ENCODE measurements at regions not wholly inside any gene's neighbourhood (a gene's known extent, or its start where the extent isn't known, plus 50 kb on each side); places are given as distances from the start of the nearest gene placed in this dataset.

DNA sequence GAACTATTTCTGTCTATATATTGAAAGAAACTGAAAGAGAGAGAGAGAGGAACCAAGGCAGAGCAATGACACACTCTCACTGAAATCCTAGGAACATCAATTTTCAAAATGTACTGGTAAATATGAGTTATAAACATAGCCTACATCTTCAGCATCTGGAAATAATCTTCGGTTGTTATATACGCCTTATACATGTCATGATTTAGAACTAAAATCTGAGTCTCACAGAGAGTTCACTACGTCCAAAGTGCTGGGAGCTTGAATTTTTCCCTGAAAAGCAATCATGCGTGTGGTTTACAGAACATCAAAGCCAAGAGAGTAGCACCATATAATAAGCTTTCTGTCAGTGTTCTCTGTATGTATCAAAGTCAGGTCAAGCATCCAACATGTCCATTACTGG, 420.0 kb upstream of the CBLB start:
- DNase-seq (ENCODE audit: low spot score), result no peak
- H3K27ac ChIP-seq, result no peak overlapping the region
- no peak for TF ChIP-seq CTCF (IDR thresholded peaks at IDR 0.05)
- H3K4me3 ChIP-seq, result no peak overlapping the region

GRCh38 chr3:106290304-106290997, 421.6 kb upstream of the CBLB start:
- H3K4me3 ChIP-seq, result no peak overlapping the region
- DNase-seq (ENCODE audit: low spot score), result no peak
- H3K27ac ChIP-seq, result no peak overlapping the region
- no peak for TF ChIP-seq CTCF (IDR thresholded peaks at IDR 0.05)

DNA sequence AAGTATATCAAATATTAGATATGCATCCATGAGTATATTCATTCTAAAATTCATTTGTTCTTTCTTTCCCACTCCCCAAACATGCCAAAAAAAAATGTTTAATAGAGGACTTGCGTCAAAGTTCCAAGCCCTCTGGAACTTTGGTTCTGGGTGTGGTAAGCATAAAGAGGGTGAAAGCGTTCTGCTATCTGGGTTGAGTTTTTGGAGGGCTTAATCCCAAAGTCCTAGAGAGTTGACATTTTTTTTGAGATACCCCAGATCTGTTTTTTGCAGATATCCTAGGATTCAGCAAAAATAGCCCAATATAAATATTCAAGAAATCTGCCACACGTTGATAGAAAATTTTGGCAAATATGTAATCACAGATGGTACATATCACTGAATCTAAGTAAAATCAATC, 424.3 kb upstream of the CBLB start:
- H3K27ac ChIP-seq, result no peak overlapping the region
- no peak for DNase-seq (ENCODE audit: low spot score)
- TF ChIP-seq CTCF (IDR thresholded peaks at IDR 0.05), result no peak
- no peak overlapping the region for H3K4me3 ChIP-seq

DNA sequence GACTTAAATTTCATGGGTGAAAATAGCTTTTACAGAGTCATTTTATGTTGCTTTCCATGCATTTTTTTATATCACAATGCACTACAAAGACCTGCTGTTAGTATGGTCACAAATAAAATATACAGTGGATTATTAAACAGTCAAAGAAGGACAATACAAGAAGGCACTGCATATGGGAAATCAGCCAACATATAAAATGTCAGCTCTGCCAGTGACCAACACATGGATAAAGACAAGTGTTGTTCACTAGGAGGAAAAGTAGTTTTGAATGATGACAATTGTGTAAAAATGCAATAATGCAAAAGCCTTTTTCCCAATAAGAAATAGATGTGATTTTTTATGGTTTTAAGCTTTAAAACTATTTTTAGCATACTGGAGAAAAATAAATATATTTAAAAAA, 425.3 kb upstream of the CBLB start:
- TF ChIP-seq CTCF (IDR thresholded peaks at IDR 0.05), result no peak

GRCh38 chr3:106296062-106296461, 427.2 kb upstream of the CBLB start:
- no peak overlapping the region for H3K27ac ChIP-seq
- no peak overlapping the region for H3K4me3 ChIP-seq
- DNase-seq (ENCODE audit: low spot score), result no peak
- TF ChIP-seq CTCF (IDR thresholded peaks at IDR 0.05), result no peak

More for the DNA sequence above, 425.3 kb upstream of the CBLB start:
- H3K27ac ChIP-seq, result no peak overlapping the region
- no peak overlapping the region for H3K4me3 ChIP-seq
- no peak for DNase-seq (ENCODE audit: low spot score)

- no peak for DNase-seq (ENCODE audit: low spot score)
- H3K27ac ChIP-seq, result no peak overlapping the region
- TF ChIP-seq CTCF (IDR thresholded peaks at IDR 0.05), result no peak
- H3K4me3 ChIP-seq, result no peak overlapping the region
Measured at GRCh38 chr3:106299300-106300098, 430.7 kb upstream of the CBLB start.
